Sigmoid colon (tissue), 6 donors: ENCODE measurements at regions not wholly inside any gene's neighbourhood (a gene's known extent, or its start where the extent isn't known, plus 50 kb on each side); places are given as distances from the start of the nearest gene placed in this dataset.

Experiments
- DNase-seq: peaks from one replicate; pipeline ENCODE4 v3.0.0-alpha.2; 2019
- H3K27ac ChIP-seq, 4 donors: fragments of 200-600 bp; sonication (generic); one replicate each; pipeline ENCODE4 v1.5.1; 2016 to 2019; ENCODE audit warnings: mild to moderate bottlenecking in 1 of 4
- H3K27me3 ChIP-seq, 3 donors: fragments of 200-600 bp; sonication (generic); one replicate each; pipeline ENCODE4 v1.5.1; 2019; ENCODE audit warnings: mild to moderate bottlenecking in 1 of 3
- H3K36me3 ChIP-seq, 4 donors: fragments of 200-600 bp; sonication (generic); one replicate each; pipeline ENCODE4 v1.5.1; 2016 to 2019
- H3K4me1 ChIP-seq, 4 donors: fragments of 200-600 bp; sonication (generic); one replicate each; pipeline ENCODE4 v1.5.1; 2017 to 2019
- H3K4me3 ChIP-seq, 4 donors: fragments of 200-600 bp; sonication (generic); one replicate each; pipeline ENCODE4 v1.5.1; 2017 to 2019; ENCODE audit warnings: mild to moderate bottlenecking in 2 of 4, moderate library complexity in 1 of 4
- H3K9me3 ChIP-seq, 4 donors: fragments of 200-600 bp in 3 of 4; sonication (generic) in 3 of 4; one replicate each; pipeline versions ENCODE4 v1.5.1 to v1.6.1; 2013 to 2019
- EP300 ChIP-seq, 4 donors: sonication (generic); formaldehyde crosslinking; IDR thresholded peaks; one replicate each; pipeline ENCODE4 v1.6.1; 2017; ENCODE audit warnings: antibody characterized with exemption in 4 of 4
- POLR2A ChIP-seq, 2 donors: fragments of 450-650 bp; IDR thresholded peaks; one replicate each; pipeline ENCODE4 v1.6.1; 2016; ENCODE audit warnings: antibody characterized with exemption in 2 of 2, mild to moderate bottlenecking in 2 of 2, moderate library complexity in 2 of 2
- POLR2AphosphoS5 ChIP-seq, 4 donors: sonication (generic); formaldehyde crosslinking; IDR thresholded peaks; one replicate each; pipeline ENCODE4 v1.6.1; 2017; ENCODE audit warnings: antibody characterized with exemption in 4 of 4
- WGBS, 2 donors: extraction: QIAGEN DNeasy Blood & Tissue Kit; methylation state at CpG; one replicate each; pipeline ENCODE4 v1.1.7; 2013; 5-methylcytosine and 5-hydroxymethylcytosine counted together
- intact Hi-C: fragments of 100-400 bp; cut with DNase I; formaldehyde crosslinking; loops from one replicate; pipeline ENCODE4 v1.15.1; 2023
- TF ChIP-seq, protein P1 (sequence below), 4 experiments: fragments of 450-650 bp in 3 of 4; fragments of 200-600 bp in 1 of 4; IDR thresholded peaks; one replicate each; pipeline ENCODE4 v1.5.1; 2016 to 2019; ENCODE audit warnings: antibody characterized with exemption in 4 of 4, mild to moderate bottlenecking in 3 of 4, moderate library complexity in 2 of 4
- donor health status: healthy with polysubstance abuse.
- donor health status: healthy.

DNA sequence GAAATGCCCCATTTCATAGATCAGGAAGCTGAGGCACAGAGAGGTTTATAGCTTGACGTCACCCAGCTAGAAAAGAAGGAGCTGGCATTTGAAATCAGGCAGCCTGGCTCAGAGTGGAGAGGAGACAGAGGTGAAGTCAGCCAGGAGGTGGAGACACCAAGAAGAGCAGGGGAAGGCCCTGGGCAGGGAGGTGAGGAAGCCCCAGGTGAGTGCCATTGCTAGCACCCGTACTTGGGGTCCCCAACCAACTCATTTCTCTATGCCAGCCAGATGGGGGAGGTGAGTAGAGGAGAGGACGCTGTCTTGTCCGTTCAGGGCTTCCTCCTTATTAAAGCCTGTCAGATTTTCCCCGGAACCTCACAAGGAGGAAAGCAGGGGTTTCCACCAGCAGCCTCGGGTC, 149.6 kb upstream of the TLE3 start:
- TF ChIP-seq, protein P1, sequence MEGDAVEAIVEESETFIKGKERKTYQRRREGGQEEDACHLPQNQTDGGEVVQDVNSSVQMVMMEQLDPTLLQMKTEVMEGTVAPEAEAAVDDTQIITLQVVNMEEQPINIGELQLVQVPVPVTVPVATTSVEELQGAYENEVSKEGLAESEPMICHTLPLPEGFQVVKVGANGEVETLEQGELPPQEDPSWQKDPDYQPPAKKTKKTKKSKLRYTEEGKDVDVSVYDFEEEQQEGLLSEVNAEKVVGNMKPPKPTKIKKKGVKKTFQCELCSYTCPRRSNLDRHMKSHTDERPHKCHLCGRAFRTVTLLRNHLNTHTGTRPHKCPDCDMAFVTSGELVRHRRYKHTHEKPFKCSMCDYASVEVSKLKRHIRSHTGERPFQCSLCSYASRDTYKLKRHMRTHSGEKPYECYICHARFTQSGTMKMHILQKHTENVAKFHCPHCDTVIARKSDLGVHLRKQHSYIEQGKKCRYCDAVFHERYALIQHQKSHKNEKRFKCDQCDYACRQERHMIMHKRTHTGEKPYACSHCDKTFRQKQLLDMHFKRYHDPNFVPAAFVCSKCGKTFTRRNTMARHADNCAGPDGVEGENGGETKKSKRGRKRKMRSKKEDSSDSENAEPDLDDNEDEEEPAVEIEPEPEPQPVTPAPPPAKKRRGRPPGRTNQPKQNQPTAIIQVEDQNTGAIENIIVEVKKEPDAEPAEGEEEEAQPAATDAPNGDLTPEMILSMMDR (IDR thresholded peaks at IDR 0.05), result no peak
- TF ChIP-seq POLR2A (IDR thresholded peaks at IDR 0.05) (no peak), EP300 (IDR thresholded peaks at IDR 0.05) (no peak), POLR2AphosphoS5 (IDR thresholded peaks at IDR 0.05) (no peak)
- intact Hi-C loops, result no loop called here
- no peaks in the 10 kb centered on the region for H3K9me3 ChIP-seq
- 87 to 90% methylated on average over 6 of the region's 6 CpGs for WGBS, 2 donors
- DNase-seq, result peak; percentile 46
- H3K27me3 ChIP-seq, result no peaks in the 10 kb centered on the region
- peaks cover 0 to 7% (median 0%) of the 10 kb centered on the region in 4 donors for H3K4me1 ChIP-seq
- no peak overlapping the region for H3K27ac ChIP-seq
- H3K36me3 ChIP-seq, result no peaks in the 10 kb centered on the region
- H3K4me3 ChIP-seq, result no peak overlapping the region

DNA sequence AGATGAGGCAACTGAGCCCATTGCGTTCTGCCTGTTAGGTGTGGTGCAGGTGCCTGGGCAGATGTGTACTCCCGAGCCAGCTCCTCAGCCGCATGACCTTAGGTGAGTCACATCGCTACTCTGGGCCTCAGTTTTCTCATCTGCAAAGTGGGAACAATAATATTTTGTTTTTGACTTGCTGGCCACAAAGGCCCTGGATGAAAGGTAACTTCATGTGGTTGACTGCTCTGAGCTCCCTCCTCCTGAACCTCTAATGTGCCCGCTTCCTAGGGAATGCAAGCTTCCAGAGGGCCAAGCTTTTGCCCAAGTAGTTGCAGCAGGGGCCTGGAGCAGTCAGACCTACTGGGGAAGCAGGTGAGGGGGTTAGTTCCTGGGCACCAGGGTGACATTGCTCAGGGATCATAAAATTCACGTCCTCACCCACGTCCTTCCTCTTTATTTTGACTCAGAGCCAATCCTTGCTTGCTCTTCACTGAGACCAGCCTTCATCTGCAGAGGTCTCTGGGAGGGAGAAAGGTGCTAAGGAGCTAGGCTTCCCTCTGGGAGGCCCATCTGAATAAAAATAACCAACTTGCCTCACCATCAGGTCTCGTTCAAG, 149.0 kb upstream of the TLE3 start:
- Histone ChIP-seq H3K4me1 (peaks cover 0 to 7% (median 0%) of the 10 kb centered on the region in 4 donors), H3K27ac (no peak overlapping the region), H3K36me3 (no peaks in the 10 kb centered on the region), H3K27me3 (no peaks in the 10 kb centered on the region), H3K9me3 (no peaks in the 10 kb centered on the region), H3K4me3 (no peak overlapping the region)
- TF ChIP-seq POLR2A (IDR thresholded peaks at IDR 0.05) (no peak), EP300 (IDR thresholded peaks at IDR 0.05) (no peak), POLR2AphosphoS5 (IDR thresholded peaks at IDR 0.05) (no peak)
- TF ChIP-seq, protein P1 (IDR thresholded peaks at IDR 0.05), result no peak
- peak; percentile 24 for DNase-seq
- WGBS, 2 donors, result 72 to 78% methylated on average over 8 of the region's 8 CpGs
- intact Hi-C loops, result no loop called here

DNA sequence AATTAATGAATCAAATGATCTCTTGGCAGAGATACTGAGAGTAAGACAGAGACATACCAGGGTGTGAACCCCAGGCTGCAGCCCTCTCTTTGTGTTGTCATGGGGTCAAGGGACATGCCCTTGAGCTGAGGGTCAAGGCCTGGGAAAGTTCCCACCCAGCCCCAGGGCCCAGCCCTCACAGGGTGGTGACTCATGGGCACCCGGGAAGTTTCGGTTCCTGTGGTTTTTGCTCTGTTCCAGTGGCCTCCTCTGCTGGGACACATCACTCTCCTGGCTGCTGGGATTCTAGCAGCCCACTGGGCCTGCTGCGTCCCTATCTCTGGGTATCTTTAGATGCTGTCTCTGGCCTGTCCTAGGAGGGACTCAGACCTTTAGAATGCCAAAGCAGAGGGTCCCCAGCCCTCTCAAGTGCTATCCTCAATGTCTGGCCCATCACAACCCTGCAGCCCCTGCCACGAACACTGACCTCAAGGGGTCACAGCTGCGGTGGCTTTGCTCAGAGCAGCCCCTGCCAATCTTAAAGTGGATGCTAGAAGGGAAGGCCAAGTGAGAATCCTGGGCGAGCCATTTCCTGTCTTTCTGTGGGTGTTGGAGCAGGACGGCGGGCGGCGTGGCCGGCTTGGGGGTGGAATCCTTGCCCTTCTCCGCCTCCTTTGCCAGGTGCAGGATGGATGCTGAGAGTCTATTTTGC, 148.4 kb upstream of the TLE3 start:
- no peak overlapping the region for H3K4me3 ChIP-seq
- intact Hi-C loops, result no loop called here
- TF ChIP-seq EP300 (IDR thresholded peaks at IDR 0.05) (no peak), POLR2A (IDR thresholded peaks at IDR 0.05) (no peak), POLR2AphosphoS5 (IDR thresholded peaks at IDR 0.05) (no peak)
- TF ChIP-seq, protein P1 (IDR thresholded peaks at IDR 0.05), result no peak
- H3K27ac ChIP-seq, result no peak overlapping the region
- DNase-seq, result peak; percentile 69
- no peaks in the 10 kb centered on the region for H3K9me3 ChIP-seq
- no peaks in the 10 kb centered on the region for H3K36me3 ChIP-seq
- H3K4me1 ChIP-seq, result peaks cover 0 to 7% (median 0%) of the 10 kb centered on the region in 4 donors
- no peaks in the 10 kb centered on the region for H3K27me3 ChIP-seq
- 86% methylated on average over 12 of the region's 12 CpGs for WGBS, 2 donors

DNA sequence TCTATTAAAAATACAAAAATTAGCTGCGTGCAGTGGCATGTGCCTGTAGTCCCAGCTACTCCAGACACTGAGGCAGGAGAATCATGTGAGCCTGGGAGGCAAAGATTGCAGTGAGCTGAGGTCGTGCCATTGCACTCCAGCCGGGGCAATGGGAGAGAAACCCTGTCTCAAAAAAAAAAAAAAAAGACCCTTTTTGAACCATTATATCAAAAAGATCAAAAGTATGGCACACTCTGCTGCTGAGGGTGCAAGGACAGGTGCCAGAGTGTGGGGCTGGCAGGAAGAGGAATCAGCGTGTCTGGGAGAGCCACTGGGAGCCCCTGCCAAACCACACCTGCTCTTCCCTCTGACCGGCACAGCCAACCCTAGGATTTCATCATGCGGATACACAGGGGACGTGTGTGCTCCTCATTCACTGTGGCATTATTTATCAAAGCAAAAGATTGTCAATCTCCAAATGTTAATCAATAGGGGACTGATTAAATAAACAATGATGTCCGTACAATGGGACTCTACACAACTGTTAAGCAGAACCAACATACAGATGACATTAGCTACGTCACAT, 147.3 kb upstream of the TLE3 start:
- peak; percentile 36 for DNase-seq
- Histone ChIP-seq H3K4me3 (no peak overlapping the region), H3K4me1 (peaks cover 0 to 7% (median 0%) of the 10 kb centered on the region in 4 donors), H3K36me3 (no peaks in the 10 kb centered on the region), H3K27ac (no peak overlapping the region), H3K9me3 (no peaks in the 10 kb centered on the region), H3K27me3 (no peaks in the 10 kb centered on the region)
- 93 to 94% methylated on average over 9 of the region's 9 CpGs for WGBS, 2 donors
- no peak for TF ChIP-seq POLR2AphosphoS5 (IDR thresholded peaks at IDR 0.05)
- TF ChIP-seq POLR2A (IDR thresholded peaks at IDR 0.05), result no peak
- no peak for TF ChIP-seq EP300 (IDR thresholded peaks at IDR 0.05)
- TF ChIP-seq, protein P1 (IDR thresholded peaks at IDR 0.05), result no peak
- intact Hi-C loops, result no loop called here
